Sigmoid colon (tissue), 6 donors: ENCODE measurements at regions not wholly inside any gene's neighbourhood (a gene's known extent, or its start where the extent isn't known, plus 50 kb on each side); places are given as distances from the start of the nearest gene placed in this dataset.

Source experiments
- DNase-seq: peaks from one replicate; pipeline ENCODE4 v3.0.0-alpha.2; 2019
- H3K27ac ChIP-seq, 4 donors: fragments of 200-600 bp; sonication (generic); one replicate each; pipeline ENCODE4 v1.5.1; 2016 to 2019; ENCODE audit warnings: mild to moderate bottlenecking in 1 of 4
- H3K27me3 ChIP-seq, 3 donors: fragments of 200-600 bp; sonication (generic); one replicate each; pipeline ENCODE4 v1.5.1; 2019; ENCODE audit warnings: mild to moderate bottlenecking in 1 of 3
- H3K36me3 ChIP-seq, 4 donors: fragments of 200-600 bp; sonication (generic); one replicate each; pipeline ENCODE4 v1.5.1; 2016 to 2019
- H3K4me1 ChIP-seq, 4 donors: fragments of 200-600 bp; sonication (generic); one replicate each; pipeline ENCODE4 v1.5.1; 2017 to 2019
- H3K4me3 ChIP-seq, 4 donors: fragments of 200-600 bp; sonication (generic); one replicate each; pipeline ENCODE4 v1.5.1; 2017 to 2019; ENCODE audit warnings: mild to moderate bottlenecking in 2 of 4, moderate library complexity in 1 of 4
- H3K9me3 ChIP-seq, 4 donors: fragments of 200-600 bp in 3 of 4; sonication (generic) in 3 of 4; one replicate each; pipeline versions ENCODE4 v1.5.1 to v1.6.1; 2013 to 2019
- CTCF ChIP-seq, 4 experiments: fragments of 450-650 bp in 3 of 4; fragments of 200-600 bp in 1 of 4; IDR thresholded peaks; one replicate each; pipeline ENCODE4 v1.5.1; 2016 to 2019; ENCODE audit warnings: antibody characterized with exemption in 4 of 4, mild to moderate bottlenecking in 3 of 4, moderate library complexity in 2 of 4
- EP300 ChIP-seq, 4 donors: sonication (generic); formaldehyde crosslinking; IDR thresholded peaks; one replicate each; pipeline ENCODE4 v1.6.1; 2017; ENCODE audit warnings: antibody characterized with exemption in 4 of 4
- POLR2A ChIP-seq, 2 donors: fragments of 450-650 bp; IDR thresholded peaks; one replicate each; pipeline ENCODE4 v1.6.1; 2016; ENCODE audit warnings: antibody characterized with exemption in 2 of 2, mild to moderate bottlenecking in 2 of 2, moderate library complexity in 2 of 2
- POLR2AphosphoS5 ChIP-seq, 4 donors: sonication (generic); formaldehyde crosslinking; IDR thresholded peaks; one replicate each; pipeline ENCODE4 v1.6.1; 2017; ENCODE audit warnings: antibody characterized with exemption in 4 of 4
- WGBS, 2 donors: extraction: QIAGEN DNeasy Blood & Tissue Kit; methylation state at CpG; one replicate each; pipeline ENCODE4 v1.1.7; 2013; 5-methylcytosine and 5-hydroxymethylcytosine counted together
- intact Hi-C: fragments of 100-400 bp; cut with DNase I; formaldehyde crosslinking; loops from one replicate; pipeline ENCODE4 v1.15.1; 2023
- donor health status: healthy with polysubstance abuse.
- donor health status: healthy.

GRCh38 chr2:105636109-105636740 lies 108.5 kb upstream of the NCK2 start:
- H3K9me3 ChIP-seq: no peaks in the 10 kb centered on the region
- no peaks in the 10 kb centered on the region for H3K36me3 ChIP-seq
- H3K4me1 ChIP-seq: no peaks in the 10 kb centered on the region
- intact Hi-C loops: no loop called here
- DNase-seq: no peak
- H3K27ac ChIP-seq: no peak overlapping the region
- H3K4me3 ChIP-seq: no peak overlapping the region
- no peaks in the 10 kb centered on the region for H3K27me3 ChIP-seq
- no peak for TF ChIP-seq POLR2AphosphoS5 (IDR thresholded peaks at IDR 0.05)
- no peak for TF ChIP-seq CTCF (IDR thresholded peaks at IDR 0.05)
- no peak for TF ChIP-seq EP300 (IDR thresholded peaks at IDR 0.05)
- no peak for TF ChIP-seq POLR2A (IDR thresholded peaks at IDR 0.05)
- WGBS, 2 donors: 86 to 91% methylated on average over 8 of the region's 8 CpGs

GRCh38 chr2:105635564-105635963 lies 109.1 kb upstream of the NCK2 start:
- DNase-seq: no peak
- H3K27ac ChIP-seq: no peak overlapping the region
- intact Hi-C loops: no loop called here
- no peak for TF ChIP-seq CTCF (IDR thresholded peaks at IDR 0.05)
- TF ChIP-seq EP300 (IDR thresholded peaks at IDR 0.05): no peak
- no peak for TF ChIP-seq POLR2AphosphoS5 (IDR thresholded peaks at IDR 0.05)
- no peak for TF ChIP-seq POLR2A (IDR thresholded peaks at IDR 0.05)
- no peak overlapping the region for H3K4me3 ChIP-seq
- H3K4me1 ChIP-seq: no peaks in the 10 kb centered on the region
- WGBS, 2 donors: 90 to 95% methylated on average over 7 of the region's 7 CpGs
- H3K9me3 ChIP-seq: no peaks in the 10 kb centered on the region
- H3K36me3 ChIP-seq: no peaks in the 10 kb centered on the region
- H3K27me3 ChIP-seq: no peaks in the 10 kb centered on the region

- 79 to 87% methylated on average over 7 of the region's 7 CpGs for WGBS, 2 donors
- H3K27me3 ChIP-seq: no peaks in the 10 kb centered on the region
- no peaks in the 10 kb centered on the region for H3K36me3 ChIP-seq
- DNase-seq: no peak
- intact Hi-C loops: no loop called here
- no peak overlapping the region for H3K27ac ChIP-seq
- no peaks in the 10 kb centered on the region for H3K4me1 ChIP-seq
- TF ChIP-seq POLR2AphosphoS5 (IDR thresholded peaks at IDR 0.05) (no peak), EP300 (IDR thresholded peaks at IDR 0.05) (no peak), CTCF (IDR thresholded peaks at IDR 0.05) (no peak), POLR2A (IDR thresholded peaks at IDR 0.05) (no peak)
- no peaks in the 10 kb centered on the region for H3K9me3 ChIP-seq
- no peak overlapping the region for H3K4me3 ChIP-seq
Observed at GRCh38 chr2:105634198-105634597, 110.5 kb upstream of the NCK2 start.

GRCh38 chr2:105631922-105632321 lies 112.8 kb upstream of the NCK2 start:
- Histone ChIP-seq H3K4me3 (no peak overlapping the region), H3K27me3 (no peaks in the 10 kb centered on the region), H3K36me3 (no peaks in the 10 kb centered on the region), H3K4me1 (no peaks in the 10 kb centered on the region), H3K27ac (no peak overlapping the region), H3K9me3 (no peaks in the 10 kb centered on the region)
- whole genome bisulfite sequencing, 2 donors: 95 to 100% methylated on average over 1 of the region's 1 CpG
- no peak for DNase-seq
- intact Hi-C loops: no loop called here
- TF ChIP-seq EP300 (IDR thresholded peaks at IDR 0.05): no peak
- TF ChIP-seq POLR2A (IDR thresholded peaks at IDR 0.05): no peak
- TF ChIP-seq POLR2AphosphoS5 (IDR thresholded peaks at IDR 0.05): no peak
- no peak for TF ChIP-seq CTCF (IDR thresholded peaks at IDR 0.05)

GRCh38 chr2:105631011-105631410 lies 113.7 kb upstream of the NCK2 start:
- WGBS, 2 donors: 89 to 90% methylated on average over 9 of the region's 9 CpGs

More at GRCh38 chr2:105631011-105631410, 113.7 kb upstream of the NCK2 start:
- Histone ChIP-seq H3K4me1 (no peaks in the 10 kb centered on the region), H3K27ac (no peak overlapping the region), H3K36me3 (no peaks in the 10 kb centered on the region), H3K9me3 (no peaks in the 10 kb centered on the region), H3K27me3 (no peaks in the 10 kb centered on the region), H3K4me3 (no peak overlapping the region)
- DNase-seq: no peak
- no peak for TF ChIP-seq CTCF (IDR thresholded peaks at IDR 0.05)
- no peak for TF ChIP-seq EP300 (IDR thresholded peaks at IDR 0.05)
- no peak for TF ChIP-seq POLR2A (IDR thresholded peaks at IDR 0.05)
- TF ChIP-seq POLR2AphosphoS5 (IDR thresholded peaks at IDR 0.05): no peak
- intact Hi-C loops: no loop called here
